ENCODE measurements at regions not wholly inside any gene's neighbourhood (a gene's known extent, or its start where the extent isn't known, plus 50 kb on each side); places are given as distances from the start of the nearest gene placed in this dataset.

DNA sequence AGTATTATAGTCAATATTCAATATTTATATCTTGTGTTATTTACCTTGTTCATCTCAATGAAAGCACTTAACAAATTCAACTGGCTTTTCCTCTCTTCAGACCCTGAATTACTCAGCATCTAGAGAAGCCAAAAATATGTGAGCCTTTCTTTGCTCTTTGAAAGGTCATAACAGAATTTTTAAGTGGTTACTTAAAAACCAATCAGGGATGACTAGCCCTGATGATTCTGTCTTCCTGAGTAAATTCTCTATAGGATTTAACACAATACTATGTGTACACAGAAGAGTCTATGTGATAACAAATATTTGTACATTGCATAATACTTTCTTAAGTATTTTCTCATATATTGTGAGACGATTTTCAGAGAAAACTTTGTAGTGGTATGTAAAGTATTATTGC, 546.3 kb downstream of the MAT2B start:
- DNase-seq: no peak

GRCh38 chr5:164052536-164053093, 547.2 kb downstream of the MAT2B start:
- no peak for DNase-seq

DNA sequence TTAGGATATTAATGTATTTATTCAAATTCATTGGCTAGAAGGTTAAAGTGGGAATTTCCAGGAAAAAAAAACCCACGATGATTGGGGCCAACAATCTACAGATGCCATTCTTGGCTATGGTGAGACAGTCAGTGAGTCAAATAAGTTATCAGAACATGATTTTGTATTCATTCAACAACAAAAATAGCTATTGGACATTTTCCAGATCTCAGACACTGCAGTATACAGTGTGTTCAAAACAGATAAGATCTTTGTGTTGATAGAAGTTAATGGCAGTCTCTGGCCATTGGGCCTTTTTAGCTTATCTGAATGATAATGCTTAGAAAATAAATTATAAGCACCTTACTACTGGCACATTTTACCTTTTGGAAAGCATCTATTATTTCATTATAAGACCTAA, 547.7 kb downstream of the MAT2B start:
- peak; percentile 61 for DNase-seq

DNA sequence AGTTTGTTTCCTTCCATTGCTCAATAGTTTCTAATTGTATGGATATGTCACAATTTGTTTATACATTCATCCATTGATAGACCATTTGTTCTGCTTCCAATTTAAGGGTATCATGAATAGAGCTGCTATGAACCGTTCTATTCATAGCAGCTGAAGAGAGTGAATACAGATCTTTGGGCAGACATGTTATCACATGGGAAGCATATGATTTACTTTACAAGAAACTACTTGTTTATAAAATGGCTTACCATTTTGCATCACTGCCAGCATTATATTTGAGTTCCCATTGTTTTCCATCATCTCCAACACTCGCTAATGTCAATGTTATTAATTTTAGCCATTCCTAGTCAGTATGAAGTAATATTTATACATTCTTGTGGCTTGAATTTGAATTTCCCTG, 549.0 kb downstream of the MAT2B start:
- DNase-seq: no peak

GRCh38 chr5:164057121-164057520, 551.7 kb downstream of the MAT2B start:
- DNase-seq: no peak

GRCh38 chr5:164058621-164059020, 553.2 kb downstream of the MAT2B start:
- no peak for DNase-seq

DNA sequence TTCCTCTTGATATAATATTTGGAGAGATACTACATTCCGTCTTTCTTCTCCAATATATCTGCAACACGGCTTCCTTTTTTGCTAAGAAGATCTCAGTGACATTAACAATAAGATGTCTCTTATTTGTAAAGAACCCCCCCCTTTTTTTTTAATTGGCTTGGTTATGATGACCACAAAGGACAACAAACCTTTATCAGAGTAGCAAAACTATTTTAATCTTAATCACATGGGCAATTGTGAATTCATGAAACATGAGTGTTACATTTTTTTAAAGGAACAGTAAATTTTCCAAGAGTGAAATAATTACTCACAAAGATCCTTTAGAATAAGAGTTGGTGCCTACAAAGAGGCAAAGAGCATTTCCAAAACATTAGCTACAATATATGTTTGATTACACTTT, 554.1 kb downstream of the MAT2B start:
- DNase-seq: no peak

DNA sequence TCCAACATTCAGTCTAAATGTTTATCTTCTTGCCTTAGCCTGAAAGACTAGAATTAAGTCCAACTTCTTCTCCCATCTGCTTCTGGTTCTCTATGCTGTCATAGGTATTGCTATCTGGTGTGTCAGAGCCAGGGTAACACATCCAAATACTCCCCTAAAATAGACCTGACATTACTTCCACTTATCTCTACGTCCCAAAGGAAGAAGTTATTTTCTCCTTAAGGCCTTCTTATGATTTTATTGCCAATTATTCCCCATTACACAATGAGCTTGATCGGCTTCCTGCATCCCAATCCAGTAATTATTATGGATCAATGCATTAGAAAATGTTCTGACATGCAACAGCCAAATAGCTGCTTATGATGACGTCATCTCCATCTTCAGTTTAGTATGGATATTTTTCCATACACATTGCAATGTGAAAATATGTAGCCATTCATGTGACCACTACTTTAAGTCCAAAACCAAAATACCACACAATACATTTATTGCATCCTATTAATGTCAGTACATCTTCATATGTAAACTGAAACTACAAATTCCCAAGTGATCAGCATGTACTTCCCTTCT, 555.5 kb downstream of the MAT2B start:
- no peak for DNase-seq

- DNase-seq: no peak
Measured at GRCh38 chr5:164062304-164062703, 556.9 kb downstream of the MAT2B start.

GRCh38 chr5:164065266-164065665, 559.8 kb downstream of the MAT2B start:
- DNase-seq: no peak

GRCh38 chr5:164071671-164072070, 566.3 kb downstream of the MAT2B start:
- no peak for DNase-seq

GRCh38 chr5:164073081-164073480, 567.7 kb downstream of the MAT2B start:
- DNase-seq: no peak

DNA sequence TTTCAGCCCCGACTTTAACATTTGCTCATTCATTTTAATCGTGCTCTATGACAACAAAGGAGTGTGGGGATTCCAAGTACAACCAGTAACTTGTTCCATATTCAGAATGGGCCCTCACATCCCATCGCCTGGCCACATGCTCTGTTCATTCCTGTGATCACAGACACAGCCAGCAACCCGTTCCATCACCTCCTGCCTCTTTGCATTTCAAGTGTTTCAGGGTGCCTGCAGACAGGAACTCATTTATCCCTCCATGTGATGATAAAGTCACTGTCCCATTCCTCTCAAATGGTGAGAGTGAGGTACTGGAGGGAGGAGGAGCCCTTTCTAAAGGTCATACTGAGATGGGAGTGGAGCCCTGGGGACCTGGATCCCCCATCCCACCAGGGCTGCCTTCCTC, 571.1 kb downstream of the MAT2B start:
- no peak for DNase-seq

DNA sequence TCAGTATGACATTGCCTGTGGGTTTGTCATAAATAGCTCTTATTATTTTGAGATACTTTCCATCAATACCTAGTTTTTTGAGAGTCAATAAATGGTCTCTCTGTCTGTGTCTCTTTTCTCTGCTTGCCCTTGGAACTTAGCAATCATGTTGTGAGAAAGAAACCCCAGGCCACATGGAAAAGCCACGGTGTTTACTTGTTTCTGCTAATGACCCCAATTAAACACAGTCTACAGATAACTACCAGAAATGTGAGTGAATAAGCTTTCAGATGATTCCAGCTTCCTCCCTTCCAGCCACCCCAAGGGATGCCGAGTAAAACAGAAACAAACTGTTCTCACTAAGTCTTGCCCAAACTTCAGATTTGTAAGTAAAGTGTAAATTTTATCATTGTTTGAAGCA, 584.9 kb downstream of the MAT2B start:
- DNase-seq: no peak

- no peak for DNase-seq
Measured at GRCh38 chr5:164091836-164092235, 586.4 kb downstream of the MAT2B start.

DNA sequence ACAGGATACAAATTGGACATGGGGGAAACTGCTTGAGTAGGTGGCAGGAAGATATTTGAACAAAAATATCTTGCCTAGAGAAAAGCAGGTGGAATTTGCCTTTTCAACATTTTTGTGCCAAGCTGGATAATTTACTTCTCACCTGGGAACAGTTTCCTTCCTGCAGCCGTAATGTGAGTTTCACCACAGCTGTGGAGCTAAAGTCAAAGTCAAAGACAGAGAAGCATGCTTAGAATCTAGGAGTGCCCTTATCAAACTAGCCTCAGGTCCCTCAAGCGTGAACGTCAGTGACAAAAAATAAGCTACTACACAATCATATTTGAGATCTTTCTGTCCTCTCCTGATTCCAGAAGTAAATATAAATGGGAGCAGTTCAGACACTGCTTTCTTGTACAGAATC, 588.9 kb downstream of the MAT2B start:
- peak; percentile 48 for DNase-seq

DNA sequence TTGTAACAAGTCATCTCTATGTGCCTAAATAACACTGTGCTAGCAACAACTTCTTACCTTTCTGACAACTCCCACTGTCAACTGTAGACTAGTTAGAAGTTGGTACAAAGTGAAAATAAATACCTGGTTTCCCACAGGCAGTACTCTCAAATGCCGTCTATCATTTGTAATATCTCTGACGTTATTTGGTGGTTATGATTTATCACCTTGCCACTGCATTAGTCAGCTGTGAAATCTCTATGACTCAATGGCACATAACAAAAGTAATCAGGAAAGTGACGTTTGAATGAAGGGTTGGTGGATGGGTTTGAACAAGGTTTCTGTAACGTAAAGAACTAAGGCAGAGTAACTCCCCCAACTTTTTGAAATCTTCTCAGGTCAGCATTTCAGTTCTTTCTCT, 592.3 kb downstream of the MAT2B start:
- DNase-seq: peak; percentile 23

- DNase-seq: no peak
Measured at GRCh38 chr5:164098531-164098930, 593.1 kb downstream of the MAT2B start.

GRCh38 chr5:164098979-164099378, 593.6 kb downstream of the MAT2B start:
- no peak for DNase-seq

DNA sequence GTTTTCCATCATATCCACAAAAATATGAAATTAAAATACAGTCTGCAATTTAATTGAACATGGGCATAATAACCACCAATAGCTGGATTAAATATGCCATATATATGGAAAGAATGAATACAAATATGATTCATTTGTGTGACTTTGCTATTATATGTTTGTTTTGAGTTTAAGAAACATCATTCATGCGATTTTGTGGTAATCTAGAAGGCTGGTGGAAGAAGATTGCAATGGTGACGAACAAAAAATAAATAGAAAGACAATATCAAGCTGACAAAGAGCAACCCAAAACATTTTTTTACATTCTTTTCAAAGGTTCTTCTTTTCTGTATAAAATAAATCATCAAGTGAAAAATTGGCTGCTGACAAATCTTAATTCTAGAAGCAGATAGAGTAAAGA, 610.0 kb downstream of the MAT2B start:
- DNase-seq: no peak

DNA sequence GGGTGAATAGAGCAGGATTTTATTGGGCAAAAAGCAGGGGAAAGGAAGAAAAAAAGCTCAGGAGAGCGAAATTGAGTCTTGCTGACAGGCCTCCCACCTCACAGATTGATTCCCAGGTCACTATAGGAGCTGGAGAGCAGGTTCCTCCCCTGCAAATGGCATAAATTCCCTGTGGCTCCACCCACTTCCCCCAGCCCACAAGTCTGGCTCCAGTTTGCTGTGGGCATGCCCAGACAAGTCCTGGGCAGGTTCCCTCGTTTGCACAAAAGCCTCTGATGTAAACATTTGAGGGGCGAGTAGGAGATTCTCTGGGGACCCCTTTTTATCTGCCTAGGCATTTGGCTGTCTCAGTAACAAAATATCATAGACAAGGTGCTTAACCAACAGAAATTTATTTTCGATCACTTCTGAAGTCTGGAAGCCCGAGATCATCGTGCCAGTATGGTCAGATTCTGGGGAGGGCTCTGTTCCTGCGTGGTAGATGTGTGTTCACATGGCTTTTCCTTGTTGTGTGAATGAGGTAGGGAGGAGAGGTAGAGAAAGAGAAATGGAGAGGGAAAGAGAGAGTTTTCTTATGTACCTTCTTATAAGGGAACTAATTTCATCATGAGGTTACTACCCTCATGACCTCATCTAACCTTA, 614.5 kb downstream of the MAT2B start:
- peak; percentile 68 for DNase-seq

GRCh38 chr5:164127527-164127926, 622.1 kb downstream of the MAT2B start:
- no peak for DNase-seq

- no peak for DNase-seq
Measured at GRCh38 chr5:164132358-164132757, 626.9 kb downstream of the MAT2B start.

DNA sequence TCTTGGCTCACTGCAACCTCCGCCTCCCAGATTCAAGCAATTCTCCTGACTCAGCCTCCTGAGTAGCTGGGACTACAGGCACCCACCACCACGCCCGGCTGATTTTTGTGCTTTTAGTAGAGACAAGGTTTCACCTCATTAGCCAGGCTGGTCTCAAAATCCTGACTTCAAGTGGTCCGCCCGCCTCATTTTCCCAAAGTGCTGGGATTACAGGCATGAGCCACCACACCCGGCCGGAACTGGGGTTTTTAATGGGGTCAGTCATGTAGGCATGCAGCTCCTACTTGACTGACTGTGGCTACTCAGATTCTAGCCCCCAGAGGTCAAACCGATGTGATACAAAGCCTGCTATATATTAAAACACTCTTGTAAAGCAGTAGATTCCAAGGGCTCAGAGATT, 631.7 kb downstream of the MAT2B start:
- DNase-seq: no peak

DNA sequence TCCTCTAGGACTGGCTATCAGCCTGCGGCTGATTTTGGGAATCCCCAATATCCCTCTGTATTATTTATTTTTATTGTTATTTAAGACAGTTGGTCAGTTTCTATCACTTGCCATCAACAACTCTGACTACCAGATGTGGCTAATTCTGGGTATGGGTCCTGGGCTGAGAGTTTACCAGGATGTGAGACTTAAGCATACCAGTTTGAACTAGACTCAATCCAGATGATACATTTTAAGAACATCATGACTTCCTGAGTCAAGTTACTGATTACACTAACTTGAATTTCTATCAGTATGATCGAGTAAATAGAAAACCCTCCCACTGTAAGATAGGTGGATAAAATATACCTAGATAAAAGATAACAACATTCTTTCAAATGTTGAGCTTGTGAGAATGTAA, 634.0 kb downstream of the MAT2B start:
- DNase-seq: no peak

Data from dermis blood vessel endothelial cell (primary cell).